Lower leg skin (tissue), 4 donors: ENCODE measurements at regions not wholly inside any gene's neighbourhood (a gene's known extent, or its start where the extent isn't known, plus 50 kb on each side); places are given as distances from the start of the nearest gene placed in this dataset.

Source experiments
- DNase-seq, 2 donors: peaks; one replicate each; pipeline ENCODE4 v3.0.0-alpha.2; 2019; ENCODE audit warnings: low spot score in 2 of 2
- H3K4me3 ChIP-seq: fragments of 200-600 bp; sonication (generic); 2 replicates; pipeline ENCODE4 v1.5.1; 2017; ENCODE audit warnings: mild to moderate bottlenecking, low read depth; ENCODE audit not compliant: poor library complexity, severe bottlenecking
- POLR2A ChIP-seq, 2 donors: fragments of 450-650 bp; IDR thresholded peaks; one replicate each; pipeline ENCODE4 v1.6.1; 2016 to 2017; ENCODE audit warnings: antibody characterized with exemption in 2 of 2, mild to moderate bottlenecking in 1 of 2, moderate library complexity in 1 of 2
- WGBS, 2 donors: methylation state at CpG; one replicate each; pipeline ENCODE4 v1.1.5; 2018; 5-methylcytosine and 5-hydroxymethylcytosine counted together
- intact Hi-C: fragments of 100-400 bp; cut with DNase I; formaldehyde crosslinking; loops from one replicate; pipeline ENCODE4 v1.15.0; 2023; ENCODE audit warnings: low total_unique reads
- TF ChIP-seq, protein P1 (sequence below), 3 donors: fragments of 450-650 bp; IDR thresholded peaks; one replicate each; pipeline ENCODE4 v1.5.1; 2016; ENCODE audit warnings: antibody characterized with exemption in 3 of 3, mild to moderate bottlenecking in 3 of 3, moderate library complexity in 2 of 3

GRCh38 chr12:98106031-98106683 lies 409.2 kb upstream of the TMPO start:
- TF ChIP-seq, protein P1, sequence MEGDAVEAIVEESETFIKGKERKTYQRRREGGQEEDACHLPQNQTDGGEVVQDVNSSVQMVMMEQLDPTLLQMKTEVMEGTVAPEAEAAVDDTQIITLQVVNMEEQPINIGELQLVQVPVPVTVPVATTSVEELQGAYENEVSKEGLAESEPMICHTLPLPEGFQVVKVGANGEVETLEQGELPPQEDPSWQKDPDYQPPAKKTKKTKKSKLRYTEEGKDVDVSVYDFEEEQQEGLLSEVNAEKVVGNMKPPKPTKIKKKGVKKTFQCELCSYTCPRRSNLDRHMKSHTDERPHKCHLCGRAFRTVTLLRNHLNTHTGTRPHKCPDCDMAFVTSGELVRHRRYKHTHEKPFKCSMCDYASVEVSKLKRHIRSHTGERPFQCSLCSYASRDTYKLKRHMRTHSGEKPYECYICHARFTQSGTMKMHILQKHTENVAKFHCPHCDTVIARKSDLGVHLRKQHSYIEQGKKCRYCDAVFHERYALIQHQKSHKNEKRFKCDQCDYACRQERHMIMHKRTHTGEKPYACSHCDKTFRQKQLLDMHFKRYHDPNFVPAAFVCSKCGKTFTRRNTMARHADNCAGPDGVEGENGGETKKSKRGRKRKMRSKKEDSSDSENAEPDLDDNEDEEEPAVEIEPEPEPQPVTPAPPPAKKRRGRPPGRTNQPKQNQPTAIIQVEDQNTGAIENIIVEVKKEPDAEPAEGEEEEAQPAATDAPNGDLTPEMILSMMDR (IDR thresholded peaks at IDR 0.05), result no peak
- TF ChIP-seq POLR2A (IDR thresholded peaks at IDR 0.05), result no peak
- DNase-seq, result no peak
- WGBS, 2 donors, result 39 to 44% methylated on average over 7 of the region's 7 CpGs
- H3K4me3 ChIP-seq, result no peak overlapping the region
- intact Hi-C loops, result no loop called here

DNA sequence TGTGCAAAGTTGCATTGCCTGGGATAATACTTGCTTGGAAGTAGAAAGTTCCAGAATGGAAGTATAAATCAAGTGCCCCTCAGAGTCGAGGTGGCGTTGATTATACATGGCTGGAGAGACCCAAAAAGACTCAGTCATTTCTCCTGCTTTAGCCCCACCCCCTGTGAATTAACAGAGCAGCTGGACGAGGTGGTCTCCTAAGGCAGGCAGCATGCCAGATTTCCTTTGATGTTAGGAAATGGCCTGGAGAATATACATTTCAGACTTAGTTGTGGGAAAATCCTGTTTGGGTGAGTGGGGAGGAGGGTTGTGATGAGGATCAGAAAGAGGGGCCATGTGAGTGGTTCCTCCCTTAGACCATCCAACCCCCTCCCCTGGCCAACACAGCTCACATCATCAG lies 406.1 kb upstream of the TMPO start:
- H3K4me3 ChIP-seq, result no peak overlapping the region
- intact Hi-C loops, result no loop called here
- no peak for DNase-seq
- WGBS, 2 donors, result 51 to 54% methylated on average over 3 of the region's 3 CpGs
- no peak for TF ChIP-seq POLR2A (IDR thresholded peaks at IDR 0.05)
- TF ChIP-seq, protein P1 (IDR thresholded peaks at IDR 0.05), result no peak

- intact Hi-C loops, result no loop called here
- no peak for TF ChIP-seq POLR2A (IDR thresholded peaks at IDR 0.05)
- TF ChIP-seq, protein P1 (IDR thresholded peaks at IDR 0.05), result no peak
- 53 to 54% methylated on average over 8 of the region's 8 CpGs for WGBS, 2 donors
- no peak overlapping the region for H3K4me3 ChIP-seq
- DNase-seq, result no peak
Observed at GRCh38 chr12:98110536-98110935, 404.9 kb upstream of the TMPO start.

GRCh38 chr12:98113548-98113947 lies 401.8 kb upstream of the TMPO start:
- H3K4me3 ChIP-seq, result no peak overlapping the region
- 79 to 88% methylated on average over 2 of the region's 2 CpGs for WGBS, 2 donors
- no peak for DNase-seq
- TF ChIP-seq, protein P1 (IDR thresholded peaks at IDR 0.05), result no peak
- no peak for TF ChIP-seq POLR2A (IDR thresholded peaks at IDR 0.05)
- intact Hi-C loops, result no loop called here

DNA sequence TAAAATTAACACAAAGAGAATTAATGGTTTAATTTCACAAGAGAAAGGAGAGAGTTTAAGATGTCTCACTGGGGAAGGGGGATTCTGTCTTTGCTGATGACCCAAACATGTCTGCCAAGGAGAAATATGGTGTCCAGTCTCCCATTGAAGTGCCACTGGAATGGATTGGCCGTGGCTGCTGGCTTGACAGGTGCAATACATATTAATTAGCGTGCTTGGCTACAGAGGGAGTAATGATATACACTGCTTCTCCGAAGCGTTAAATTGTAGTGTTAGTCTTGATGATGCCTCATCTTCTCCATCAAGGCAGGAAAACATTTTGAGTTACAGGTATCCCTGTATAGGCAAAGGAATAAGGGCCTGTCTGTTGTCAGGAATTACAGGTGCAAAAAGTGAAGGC lies 393.4 kb upstream of the TMPO start:
- no peak for TF ChIP-seq POLR2A (IDR thresholded peaks at IDR 0.05)
- TF ChIP-seq, protein P1 (IDR thresholded peaks at IDR 0.05), result no peak
- DNase-seq, result no peak
- WGBS, 2 donors, result 65 to 69% methylated on average over 4 of the region's 4 CpGs
- intact Hi-C loops, result no loop called here
- no peak overlapping the region for H3K4me3 ChIP-seq

GRCh38 chr12:98123021-98123461 lies 392.3 kb upstream of the TMPO start:
- TF ChIP-seq, protein P1 (IDR thresholded peaks at IDR 0.05), result no peak
- TF ChIP-seq POLR2A (IDR thresholded peaks at IDR 0.05), result no peak
- intact Hi-C loops, result no loop called here
- H3K4me3 ChIP-seq, result no peak overlapping the region
- WGBS, 2 donors, result 34 to 42% methylated on average over 3 of the region's 3 CpGs
- no peak for DNase-seq
